Large intestine (tissue), 3 donors: ENCODE measurements at regions not wholly inside any gene's neighbourhood (a gene's known extent, or its start where the extent isn't known, plus 50 kb on each side); places are given as distances from the start of the nearest gene placed in this dataset.
"Not testable (repeated sequence)": the region's sequence is repeated elsewhere in the genome, so short reads cannot be mapped to it uniquely, and the experiment has no call there.

ENCODE experiments used
- DNase-seq, 2 donors: peaks; one replicate each; pipeline versions ENCODE4 v3.0.0 to v3.0.0-alpha.2; 2013
- H3K27ac ChIP-seq: one replicate; pipeline ENCODE4 v1.5.1; 2013; ENCODE audit warnings: low read length
- H3K27me3 ChIP-seq: 2 replicates; pipeline ENCODE4 v1.6.1; 2013; ENCODE audit warnings: low read length; ENCODE audit not compliant: control insufficient read depth, insufficient read depth
- H3K36me3 ChIP-seq: 2 replicates; pipeline ENCODE4 v1.6.1; 2013; ENCODE audit warnings: low read length; ENCODE audit not compliant: control insufficient read depth, insufficient read depth
- H3K4me1 ChIP-seq: one replicate; pipeline ENCODE4 v1.6.1; 2013; ENCODE audit warnings: low read length; ENCODE audit not compliant: control insufficient read depth, insufficient read depth
- H3K4me3 ChIP-seq: one replicate; pipeline ENCODE4 v1.5.1; 2013; ENCODE audit warnings: low read length
- H3K9me3 ChIP-seq: one replicate; pipeline ENCODE4 v1.6.1; 2013; ENCODE audit warnings: mild to moderate bottlenecking, low read depth, low read length, moderate library complexity; ENCODE audit not compliant: control insufficient read depth
- WGBS: methylation state at CpG from one replicate; pipeline ENCODE4 v1.1.5; 2013; ENCODE audit warnings: low lambda C conversion rate; ENCODE audit not compliant: insufficient coverage; 5-methylcytosine and 5-hydroxymethylcytosine counted together

GRCh38 chr6:126198631-126199030 lies 141.3 kb upstream of the CENPW start:
- no peaks in the 10 kb centered on the region for H3K36me3 ChIP-seq
- H3K27me3 ChIP-seq = no peaks in the 10 kb centered on the region
- H3K4me1 ChIP-seq = no peaks in the 10 kb centered on the region
- H3K9me3 ChIP-seq = no peaks in the 10 kb centered on the region
- no peak overlapping the region for H3K4me3 ChIP-seq
- no peak overlapping the region for H3K27ac ChIP-seq
- 20% methylated on average over 1 of the region's 2 CpGs for WGBS
- DNase-seq = no peak

GRCh38 chr6:126199466-126199865 lies 140.4 kb upstream of the CENPW start:
- WGBS = no CpG with 5 or more reads among the region's 1 CpG
- Histone ChIP-seq H3K4me3 (no peak overlapping the region), H3K36me3 (no peaks in the 10 kb centered on the region), H3K9me3 (no peaks in the 10 kb centered on the region), H3K4me1 (no peaks in the 10 kb centered on the region), H3K27ac (no peak overlapping the region), H3K27me3 (no peaks in the 10 kb centered on the region)
- no peak for DNase-seq

GRCh38 chr6:126202707-126203106 lies 137.2 kb upstream of the CENPW start:
- H3K27me3 ChIP-seq = no peaks in the 10 kb centered on the region
- H3K36me3 ChIP-seq = no peaks in the 10 kb centered on the region
- H3K4me1 ChIP-seq = no peaks in the 10 kb centered on the region
- no CpG with 5 or more reads among the region's 2 CpGs for WGBS
- DNase-seq = no peak
- H3K27ac ChIP-seq = no peak overlapping the region
- H3K4me3 ChIP-seq = no peak overlapping the region
- H3K9me3 ChIP-seq = no peaks in the 10 kb centered on the region

- no peak overlapping the region for H3K27ac ChIP-seq
- H3K4me1 ChIP-seq = no peaks in the 10 kb centered on the region
- H3K27me3 ChIP-seq = no peaks in the 10 kb centered on the region
- H3K36me3 ChIP-seq = no peaks in the 10 kb centered on the region
- H3K9me3 ChIP-seq = no peaks in the 10 kb centered on the region
- no peak overlapping the region for H3K4me3 ChIP-seq
- WGBS = no CpG with 5 or more reads among the region's 4 CpGs
- DNase-seq = no peak
Measured at GRCh38 chr6:126204126-126204525, 135.8 kb upstream of the CENPW start.

GRCh38 chr6:126204598-126204997 lies 135.3 kb upstream of the CENPW start:
- Histone ChIP-seq H3K36me3 (no peaks in the 10 kb centered on the region), H3K27ac (no peak overlapping the region), H3K4me1 (no peaks in the 10 kb centered on the region), H3K9me3 (no peaks in the 10 kb centered on the region), H3K27me3 (no peaks in the 10 kb centered on the region), H3K4me3 (no peak overlapping the region)
- DNase-seq = no peak

- DNase-seq = no peak
- Histone ChIP-seq H3K27ac (no peak overlapping the region), H3K36me3 (no peaks in the 10 kb centered on the region), H3K27me3 (no peaks in the 10 kb centered on the region), H3K9me3 (no peaks in the 10 kb centered on the region), H3K4me3 (no peak overlapping the region), H3K4me1 (no peaks in the 10 kb centered on the region)
- WGBS = 67% methylated on average over 1 of the region's 1 CpG
Measured at GRCh38 chr6:126206504-126207246, 133.2 kb upstream of the CENPW start.

GRCh38 chr6:126210398-126211075 lies 129.4 kb upstream of the CENPW start:
- WGBS = 80% methylated on average over 1 of the region's 3 CpGs
- no peaks in the 10 kb centered on the region for H3K4me1 ChIP-seq
- H3K27ac ChIP-seq = no peak overlapping the region
- no peaks in the 10 kb centered on the region for H3K27me3 ChIP-seq
- no peaks in the 10 kb centered on the region for H3K36me3 ChIP-seq
- DNase-seq = no peak
- no peaks in the 10 kb centered on the region for H3K9me3 ChIP-seq
- H3K4me3 ChIP-seq = no peak overlapping the region

GRCh38 chr6:126217497-126217896 lies 122.4 kb upstream of the CENPW start:
- Histone ChIP-seq H3K9me3 (no peaks in the 10 kb centered on the region), H3K36me3 (no peaks in the 10 kb centered on the region), H3K27ac (no peak overlapping the region), H3K4me1 (no peaks in the 10 kb centered on the region), H3K4me3 (no peak overlapping the region), H3K27me3 (no peaks in the 10 kb centered on the region)
- no peak for DNase-seq
- WGBS = no CpG with 5 or more reads among the region's 3 CpGs

GRCh38 chr6:126220901-126221300 lies 119.0 kb upstream of the CENPW start:
- H3K36me3 ChIP-seq, H3K9me3 ChIP-seq, H3K27me3 ChIP-seq, DNase-seq, H3K4me1 ChIP-seq, H3K4me3 ChIP-seq, H3K27ac ChIP-seq: not testable (repeated sequence)

GRCh38 chr6:126227833-126228702 lies 111.8 kb upstream of the CENPW start:
- H3K27me3 ChIP-seq = no peaks in the 10 kb centered on the region
- no peaks in the 10 kb centered on the region for H3K36me3 ChIP-seq
- WGBS = 62% methylated on average over 3 of the region's 11 CpGs
- H3K27ac ChIP-seq = no peak overlapping the region
- no peak for DNase-seq
- H3K4me3 ChIP-seq = no peak overlapping the region
- H3K4me1 ChIP-seq = no peaks in the 10 kb centered on the region
- H3K9me3 ChIP-seq = no peaks in the 10 kb centered on the region
